Loucy (cell line): ENCODE measurements at regions not wholly inside any gene's neighbourhood (a gene's known extent, or its start where the extent isn't known, plus 50 kb on each side); places are given as distances from the start of the nearest gene placed in this dataset.

Source experiments
- H2AFZ ChIP-seq: fragments of 200-600 bp; sonication (generic); 2 replicates; pipeline ENCODE4 v1.6.0; 2016; ENCODE audit warnings: antibody characterized with exemption, mild to moderate bottlenecking, low read length, moderate library complexity
- H3F3A ChIP-seq: fragments of 200-600 bp; 2 replicates; pipeline ENCODE4 v1.6.0; 2016; ENCODE audit warnings: antibody characterized with exemption, low read depth, mild to moderate bottlenecking
- H3K27me3 ChIP-seq: fragments of 200-600 bp; sonication (generic); 2 replicates; pipeline ENCODE4 v1.6.1; 2014; ENCODE audit warnings: low read length, mild to moderate bottlenecking; ENCODE audit not compliant: insufficient read depth, poor library complexity, severe bottlenecking
- H3K36me3 ChIP-seq: fragments of 200-600 bp; sonication (generic); 2 replicates; pipeline ENCODE4 v1.6.1; 2016; ENCODE audit warnings: low read length; ENCODE audit not compliant: insufficient read depth
- H3K4me1 ChIP-seq: fragments of 200-600 bp; sonication (generic); 2 replicates; pipeline ENCODE4 v1.5.1; 2014; ENCODE audit warnings: low read length, mild to moderate bottlenecking; ENCODE audit not compliant: insufficient read depth, poor library complexity, severe bottlenecking
- H3K4me2 ChIP-seq: fragments of 200-600 bp; sonication (generic); 2 replicates; pipeline ENCODE4 v1.6.0; 2014; ENCODE audit warnings: antibody characterized with exemption, low read length, low read depth, mild to moderate bottlenecking; ENCODE audit not compliant: poor library complexity, severe bottlenecking
- H3K4me3 ChIP-seq: fragments of 200-600 bp; sonication (generic); 2 replicates; pipeline ENCODE4 v1.5.1; 2014; ENCODE audit warnings: low read length, mild to moderate bottlenecking, mixed read lengths; ENCODE audit not compliant: poor library complexity, severe bottlenecking
- H3K79me2 ChIP-seq: fragments of 200-600 bp; sonication (generic); 2 replicates; pipeline ENCODE4 v1.6.1; 2014; ENCODE audit warnings: low read length; ENCODE audit not compliant: insufficient read depth
- H3K9ac ChIP-seq: fragments of 200-600 bp; sonication (generic); 2 replicates; pipeline ENCODE4 v1.6.0; 2014; ENCODE audit warnings: mild to moderate bottlenecking, low read depth, low read length, moderate library complexity; ENCODE audit not compliant: poor library complexity, severe bottlenecking
- H3K9me2 ChIP-seq: fragments of 200-600 bp; sonication (generic); replicated peaks from 2 replicates; pipeline ENCODE4 v1.6.1; 2016; ENCODE audit warnings: low read depth, low read length, mixed read lengths
- H3K9me3 ChIP-seq: fragments of 200-600 bp; sonication (generic); 2 replicates; pipeline ENCODE4 v1.6.1; 2014; ENCODE audit warnings: mild to moderate bottlenecking, antibody characterized with exemption, low read length, low read depth; ENCODE audit not compliant: insufficient read depth
- H4K20me1 ChIP-seq: fragments of 200-600 bp; sonication (generic); 2 replicates; pipeline ENCODE4 v1.6.0; 2014; ENCODE audit warnings: antibody characterized with exemption, low read length, mild to moderate bottlenecking; ENCODE audit not compliant: insufficient read depth, poor library complexity, severe bottlenecking
- CTCF ChIP-seq: fragments of 200-600 bp; sonication (generic); conservative IDR thresholded peaks from 2 replicates; pipeline ENCODE4 v1.5.1; 2014; ENCODE audit warnings: mild to moderate bottlenecking, antibody characterized with exemption, low read length
- EZH2phosphoT487 ChIP-seq: fragments of 200-600 bp; IDR thresholded peaks from 2 replicates; pipeline ENCODE4 v1.6.1; 2018; ENCODE audit warnings: antibody characterized with exemption, mild to moderate bottlenecking, moderate library complexity, borderline replicate concordance

DNA sequence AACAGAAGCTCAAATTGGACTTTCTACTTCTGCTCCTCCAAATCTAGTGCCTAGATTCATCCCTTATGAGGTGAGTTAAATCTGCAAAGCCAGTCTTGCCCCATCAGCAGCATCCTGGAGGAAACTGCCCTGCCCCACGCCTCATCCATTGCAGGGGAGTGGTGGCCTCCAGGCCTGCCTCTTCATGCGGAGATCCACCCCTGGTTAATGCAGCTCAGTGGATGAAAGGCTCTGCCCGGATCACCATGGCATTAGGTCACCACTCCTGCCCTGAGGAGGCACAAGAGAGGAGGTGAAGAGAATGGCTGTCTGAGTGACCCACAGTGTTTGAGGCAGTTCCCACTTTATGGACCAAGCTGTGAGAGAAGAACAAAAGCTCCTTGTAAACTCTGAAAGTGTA lies 218.1 kb downstream of the C12orf75 start:
- Histone ChIP-seq H3K9ac (no peak overlapping the region), H3K9me2 (no peaks in the 10 kb centered on the region), H3K4me1 (no peaks in the 10 kb centered on the region), H2AFZ (no peak overlapping the region), H3K36me3 (no peaks in the 10 kb centered on the region), H3K4me3 (no peak overlapping the region), H3K4me2 (no peak overlapping the region), H4K20me1 (no peaks in the 10 kb centered on the region), H3K27me3 (no peaks in the 10 kb centered on the region), H3F3A (no peaks in the 10 kb centered on the region), H3K9me3 (no peaks in the 10 kb centered on the region), H3K79me2 (no peaks in the 10 kb centered on the region)
- TF ChIP-seq EZH2phosphoT487: no peak

- H3K4me1 ChIP-seq: no peaks in the 10 kb centered on the region
- H3K27me3 ChIP-seq: no peaks in the 10 kb centered on the region
- H4K20me1 ChIP-seq: no peaks in the 10 kb centered on the region
- H3K9me3 ChIP-seq: no peaks in the 10 kb centered on the region
- no peak overlapping the region for H3K4me2 ChIP-seq
- no peaks in the 10 kb centered on the region for H3F3A ChIP-seq
- no peaks in the 10 kb centered on the region for H3K79me2 ChIP-seq
- H3K9ac ChIP-seq: no peak overlapping the region
- H3K4me3 ChIP-seq: no peak overlapping the region
- H3K9me2 ChIP-seq: no peaks in the 10 kb centered on the region
- H2AFZ ChIP-seq: no peak overlapping the region
- H3K36me3 ChIP-seq: no peaks in the 10 kb centered on the region
- TF ChIP-seq EZH2phosphoT487: no peak
- no peak for TF ChIP-seq CTCF
These were observed 221.6 kb downstream of the C12orf75 start for GRCh38 chr12:105552056-105552455.

- H3K4me3 ChIP-seq: no peak overlapping the region
- TF ChIP-seq CTCF: no peak
- TF ChIP-seq EZH2phosphoT487: no peak
- H3K9me2 ChIP-seq: no peaks in the 10 kb centered on the region
- H3K27me3 ChIP-seq: no peaks in the 10 kb centered on the region
- H3K79me2 ChIP-seq: no peaks in the 10 kb centered on the region
- H4K20me1 ChIP-seq: no peaks in the 10 kb centered on the region
- H3F3A ChIP-seq: no peaks in the 10 kb centered on the region
- H3K9me3 ChIP-seq: no peaks in the 10 kb centered on the region
- H3K9ac ChIP-seq: no peak overlapping the region
- no peaks in the 10 kb centered on the region for H3K36me3 ChIP-seq
- no peak overlapping the region for H3K4me2 ChIP-seq
- H3K4me1 ChIP-seq: no peaks in the 10 kb centered on the region
- H2AFZ ChIP-seq: no peak overlapping the region
These were observed 223.8 kb downstream of the C12orf75 start for GRCh38 chr12:105554223-105554678.

DNA sequence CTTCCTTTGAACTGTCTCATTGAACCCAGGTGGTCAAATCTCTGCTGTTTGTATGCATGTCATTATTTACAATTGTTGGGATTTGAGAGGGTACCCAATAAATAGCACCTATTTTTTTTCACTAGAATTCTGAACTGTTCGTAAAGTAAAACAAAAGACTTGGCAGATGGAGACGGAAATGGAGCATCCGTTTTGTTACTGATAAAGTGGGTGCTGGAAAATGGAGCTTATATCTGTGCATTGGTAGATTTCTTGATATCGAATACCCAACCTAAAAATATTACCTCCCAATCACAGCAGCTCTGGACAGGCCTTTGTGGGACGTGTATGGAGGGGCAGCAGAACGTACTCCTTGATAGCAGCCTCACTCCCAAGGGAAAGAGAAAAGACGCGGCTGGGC lies 224.4 kb downstream of the C12orf75 start:
- H3K4me2 ChIP-seq: no peak overlapping the region
- no peak overlapping the region for H3K9ac ChIP-seq
- H3K27me3 ChIP-seq: no peaks in the 10 kb centered on the region
- no peaks in the 10 kb centered on the region for H3K36me3 ChIP-seq
- H3K9me3 ChIP-seq: no peaks in the 10 kb centered on the region
- no peaks in the 10 kb centered on the region for H3K79me2 ChIP-seq
- no peaks in the 10 kb centered on the region for H3F3A ChIP-seq
- H4K20me1 ChIP-seq: no peaks in the 10 kb centered on the region
- H3K4me3 ChIP-seq: no peak overlapping the region
- no peaks in the 10 kb centered on the region for H3K9me2 ChIP-seq
- TF ChIP-seq CTCF: no peak
- no peak for TF ChIP-seq EZH2phosphoT487
- no peaks in the 10 kb centered on the region for H3K4me1 ChIP-seq
- H2AFZ ChIP-seq: no peak overlapping the region
